ENCODE measurements at regions not wholly inside any gene's neighbourhood (a gene's known extent, or its start where the extent isn't known, plus 50 kb on each side); places are given as distances from the start of the nearest gene placed in this dataset.

DNA sequence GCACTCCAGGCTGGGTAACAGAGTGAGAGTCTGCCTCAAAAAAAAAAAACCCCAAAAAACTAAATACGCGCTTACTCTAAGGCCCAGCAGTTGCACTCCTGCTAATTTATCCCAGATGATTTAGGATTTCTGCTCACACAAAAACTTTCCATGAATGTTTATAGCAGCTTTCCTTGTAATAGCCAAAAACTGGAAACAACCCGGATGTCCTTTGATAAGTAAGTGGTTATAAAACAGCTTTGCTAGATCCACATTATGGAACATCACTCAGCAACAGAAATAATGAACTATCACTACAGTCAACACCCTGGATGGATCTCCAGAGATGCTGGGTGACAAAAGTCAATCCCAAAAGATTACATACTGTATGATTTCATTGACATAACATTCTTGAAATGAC, 220.4 kb upstream of the JARID2 start:
- Histone ChIP-seq H3K36me3 (ENCODE audit: control insufficient read depth in 2 of 2, insufficient read depth in 2 of 2, low read length in 1 of 2) (no peaks in the 10 kb centered on the region), H3K9me3 (replicated peaks; ENCODE audit: control insufficient read depth, insufficient read depth, low read length) (no peaks in the 10 kb centered on the region; the same call in 2 of the 3 replicates), H3K4me2 (ENCODE audit: control insufficient read depth, insufficient read depth) (no peak overlapping the region), H3K4me3 (no peak overlapping the region), H3K9ac (ENCODE audit: control insufficient read depth, insufficient read depth, low read length) (no peak overlapping the region), H4K20me1 (ENCODE audit: control insufficient read depth, insufficient read depth) (no peaks in the 10 kb centered on the region), H3K27me3 (replicated peaks in 1 of 2; ENCODE audit: control insufficient read depth in 2 of 2, insufficient read depth in 2 of 2, low read length in 1 of 2) (no peaks in the 10 kb centered on the region), H3K27ac (ENCODE audit: control insufficient read depth, insufficient read depth) (no peak overlapping the region), H3K79me2 (ENCODE audit: control insufficient read depth, insufficient read depth, low read length) (no peaks in the 10 kb centered on the region), H3K4me1 (ENCODE audit: control insufficient read depth, insufficient read depth, low read length) (peaks cover 11% of the 10 kb centered on the region), H2AFZ (ENCODE audit: control insufficient read depth, low read depth, low read length) (no peak overlapping the region)
- SMC1A ChIA-PET (ENCODE audit: uncharacterized antibody, unreplicated experiment) = interaction anchor here (0.7 to 1.5 kb wide), 3 partner anchors 68 to 329 kb away, joined by 3 to 5 read pairs (median 3); no protein-coding TSS in a partner anchor
- POLR2A ChIA-PET = no interaction called here
- BruUV-seq (replicated peaks) = no TSS peak
- TF ChIP-seq EZH2 (IDR thresholded peaks at IDR 0.05; ENCODE audit: borderline replicate concordance, control insufficient read depth, low read depth, low read length) (no peak), E2F4 (IDR thresholded peaks at IDR 0.05; ENCODE audit: low read depth, low read length) (no peak), POLR2AphosphoS5 (IDR thresholded peaks at IDR 0.05; ENCODE audit: low read length) (no peak), STAT3 (IDR thresholded peaks at IDR 0.05; ENCODE audit: low read depth, low read length) (no peak), LARP7 (IDR thresholded peaks at IDR 0.05) (no peak), SMAD5 (IDR thresholded peaks at IDR 0.05; ENCODE audit: low read depth) (no peak), CBX5 (IDR thresholded peaks at IDR 0.05; ENCODE audit: low read depth) (no peak)
- TF ChIP-seq, protein P1, sequence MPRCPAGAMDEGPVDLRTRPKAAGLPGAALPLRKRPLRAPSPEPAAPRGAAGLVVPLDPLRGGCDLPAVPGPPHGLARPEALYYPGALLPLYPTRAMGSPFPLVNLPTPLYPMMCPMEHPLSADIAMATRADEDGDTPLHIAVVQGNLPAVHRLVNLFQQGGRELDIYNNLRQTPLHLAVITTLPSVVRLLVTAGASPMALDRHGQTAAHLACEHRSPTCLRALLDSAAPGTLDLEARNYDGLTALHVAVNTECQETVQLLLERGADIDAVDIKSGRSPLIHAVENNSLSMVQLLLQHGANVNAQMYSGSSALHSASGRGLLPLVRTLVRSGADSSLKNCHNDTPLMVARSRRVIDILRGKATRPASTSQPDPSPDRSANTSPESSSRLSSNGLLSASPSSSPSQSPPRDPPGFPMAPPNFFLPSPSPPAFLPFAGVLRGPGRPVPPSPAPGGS (IDR thresholded peaks at IDR 0.05; ENCODE audit: borderline replicate concordance, insufficient read depth, low read depth, low read length, poor library complexity, severe bottlenecking) = no peak
- FAIRE-seq = no peak
- DNase-seq (ENCODE audit: low read depth, low spot score) = no peak
- 97% methylated on average over 3 of the region's 3 CpGs for WGBS (ENCODE audit: insufficient coverage, insufficient replicate concordance, low lambda C conversion rate, missing lambda C conversion rate)
- in situ Hi-C loops (cut with MboI) (no loop called here), intact Hi-C loops (cut with micrococcal nuclease; ENCODE audit: unreplicated experiment) (no loop called here)
- ATAC-seq = no peak
- CTCF ChIA-PET = interaction anchor here (0.6 kb wide), 1 partner anchor 118 kb away, joined by 3 read pairs; no protein-coding TSS in a partner anchor
- RAD21 ChIA-PET (ENCODE audit: unreplicated experiment) = interaction anchor here (0.7 to 1.1 kb wide), 2 partner anchors 9 to 112 kb away, joined by 3 read pairs; no protein-coding TSS in a partner anchor

All from GM12878 (cell line).